Loucy (cell line): ENCODE measurements at regions not wholly inside any gene's neighbourhood (a gene's known extent, or its start where the extent isn't known, plus 50 kb on each side); places are given as distances from the start of the nearest gene placed in this dataset.

Experiments used
- CTCF ChIP-seq: fragments of 200-600 bp; sonication (generic); conservative IDR thresholded peaks from 2 replicates; pipeline ENCODE4 v1.5.1; 2014; ENCODE audit warnings: mild to moderate bottlenecking, antibody characterized with exemption, low read length
- EZH2phosphoT487 ChIP-seq: fragments of 200-600 bp; IDR thresholded peaks from 2 replicates; pipeline ENCODE4 v1.6.1; 2018; ENCODE audit warnings: antibody characterized with exemption, mild to moderate bottlenecking, moderate library complexity, borderline replicate concordance

GRCh38 chr16:64841071-64841470, 280.8 kb downstream of the CDH11 start:
- no peak for TF ChIP-seq CTCF
- TF ChIP-seq EZH2phosphoT487 = no peak
